GM19372 (cell line): ENCODE measurements at regions not wholly inside any gene's neighbourhood (a gene's known extent, or its start where the extent isn't known, plus 50 kb on each side); places are given as distances from the start of the nearest gene placed in this dataset.
"Not testable (repeated sequence)": the region's sequence is repeated elsewhere in the genome, so short reads cannot be mapped to it uniquely, and the experiment has no call there.

Source experiments
- ATAC-seq: cut with Tn5 transposase; IDR thresholded peaks from one replicate; pipeline ENCODE4 v1.9.1; 2021; ENCODE audit warnings: mild to moderate bottlenecking, low read depth, moderate library complexity; ENCODE audit not compliant: unreplicated experiment

GRCh38 chr6:27684264-27685211 is 211.6 kb upstream of the ZNF184 start:
- ATAC-seq: no peak

- no peak for ATAC-seq
Measured at GRCh38 chr6:27679964-27680694, 207.2 kb upstream of the ZNF184 start.

- no peak for ATAC-seq
Measured at GRCh38 chr6:27679308-27679963, 206.5 kb upstream of the ZNF184 start.

- ATAC-seq: no peak
Measured at GRCh38 chr6:27678469-27678868, 205.6 kb upstream of the ZNF184 start.

- ATAC-seq: no peak
Measured at GRCh38 chr6:27674882-27675281, 202.0 kb upstream of the ZNF184 start.

- ATAC-seq: peak; percentile 55
Measured at GRCh38 chr6:27672113-27672799, 199.4 kb upstream of the ZNF184 start.

- ATAC-seq: no peak
Measured at GRCh38 chr6:27669624-27670301, 196.9 kb upstream of the ZNF184 start.

GRCh38 chr6:27669295-27669623 is 196.4 kb upstream of the ZNF184 start:
- ATAC-seq: no peak

GRCh38 chr6:27668442-27669294 is 195.8 kb upstream of the ZNF184 start:
- ATAC-seq: no peak

GRCh38 chr6:27667657-27668441 is 194.9 kb upstream of the ZNF184 start:
- ATAC-seq: no peak

- ATAC-seq: no peak
Measured at GRCh38 chr6:27667016-27667656, 194.2 kb upstream of the ZNF184 start.

GRCh38 chr6:27662769-27663168 is 189.9 kb upstream of the ZNF184 start:
- no peak for ATAC-seq

GRCh38 chr6:27662212-27662611 is 189.3 kb upstream of the ZNF184 start:
- not testable (repeated sequence) for ATAC-seq

GRCh38 chr6:27653143-27653825 is 180.4 kb upstream of the ZNF184 start:
- not testable (repeated sequence) for ATAC-seq

GRCh38 chr6:27651371-27651732 is 178.4 kb upstream of the ZNF184 start:
- no peak for ATAC-seq

- no peak for ATAC-seq
Measured at GRCh38 chr6:27650620-27651370, 177.9 kb upstream of the ZNF184 start.

GRCh38 chr6:27644528-27644927 is 171.6 kb upstream of the ZNF184 start:
- ATAC-seq: no peak
